MM.1S (cell line): ENCODE measurements at regions not wholly inside any gene's neighbourhood (a gene's known extent, or its start where the extent isn't known, plus 50 kb on each side); places are given as distances from the start of the nearest gene placed in this dataset.

ENCODE experiments used
- EZH2 ChIP-seq: fragments of 300-600 bp; sonication (generic); optimal IDR thresholded peaks from 2 replicates; pipeline ENCODE3; 2017; ENCODE audit warnings: low read depth, mild to moderate bottlenecking, antibody characterized with exemption, low read length, mixed read lengths
- EZH2phosphoT487 ChIP-seq: fragments of 300-600 bp; sonication (generic); IDR thresholded peaks from 2 replicates; pipeline ENCODE4 v1.6.1; 2018; ENCODE audit warnings: antibody characterized with exemption, low read length
- TF ChIP-seq, protein P1 (sequence below): fragments of 300-600 bp; sonication (generic); IDR thresholded peaks from 2 replicates; pipeline ENCODE4 v1.5.1; 2016; ENCODE audit warnings: antibody characterized with exemption, low read length, mixed read lengths

DNA sequence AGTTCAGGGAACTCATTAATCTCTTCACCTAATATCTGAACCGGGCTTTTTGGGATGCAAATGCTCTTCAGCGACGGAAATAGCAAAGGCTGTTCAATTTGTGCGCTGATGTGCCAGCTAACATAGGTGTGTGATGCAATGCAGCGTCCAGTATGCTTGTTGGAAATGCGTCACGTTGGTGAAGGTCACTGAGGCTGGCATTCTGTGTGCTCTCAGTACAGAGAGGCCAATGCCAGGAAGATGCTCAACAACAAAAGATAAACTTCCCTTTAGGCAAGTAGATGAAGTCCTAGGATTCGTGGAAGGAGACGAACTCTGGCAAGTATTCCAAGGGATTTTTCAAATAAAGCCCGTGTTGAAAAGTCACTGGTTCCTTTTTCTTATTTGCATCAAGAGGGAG is 649.5 kb upstream of the MKI67 start:
- TF ChIP-seq, protein P1, sequence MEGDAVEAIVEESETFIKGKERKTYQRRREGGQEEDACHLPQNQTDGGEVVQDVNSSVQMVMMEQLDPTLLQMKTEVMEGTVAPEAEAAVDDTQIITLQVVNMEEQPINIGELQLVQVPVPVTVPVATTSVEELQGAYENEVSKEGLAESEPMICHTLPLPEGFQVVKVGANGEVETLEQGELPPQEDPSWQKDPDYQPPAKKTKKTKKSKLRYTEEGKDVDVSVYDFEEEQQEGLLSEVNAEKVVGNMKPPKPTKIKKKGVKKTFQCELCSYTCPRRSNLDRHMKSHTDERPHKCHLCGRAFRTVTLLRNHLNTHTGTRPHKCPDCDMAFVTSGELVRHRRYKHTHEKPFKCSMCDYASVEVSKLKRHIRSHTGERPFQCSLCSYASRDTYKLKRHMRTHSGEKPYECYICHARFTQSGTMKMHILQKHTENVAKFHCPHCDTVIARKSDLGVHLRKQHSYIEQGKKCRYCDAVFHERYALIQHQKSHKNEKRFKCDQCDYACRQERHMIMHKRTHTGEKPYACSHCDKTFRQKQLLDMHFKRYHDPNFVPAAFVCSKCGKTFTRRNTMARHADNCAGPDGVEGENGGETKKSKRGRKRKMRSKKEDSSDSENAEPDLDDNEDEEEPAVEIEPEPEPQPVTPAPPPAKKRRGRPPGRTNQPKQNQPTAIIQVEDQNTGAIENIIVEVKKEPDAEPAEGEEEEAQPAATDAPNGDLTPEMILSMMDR = no peak
- TF ChIP-seq EZH2 (no peak), EZH2phosphoT487 (no peak)
